GM12892 (cell line): ENCODE measurements at regions not wholly inside any gene's neighbourhood (a gene's known extent, or its start where the extent isn't known, plus 50 kb on each side); places are given as distances from the start of the nearest gene placed in this dataset.
A peak's percentile ranks its signal among the peaks of the same experiment; 100 is the strongest.
"Not testable (repeated sequence)": the region's sequence is repeated elsewhere in the genome, so short reads cannot be mapped to it uniquely, and the experiment has no call there.

Experiments
- DNase-seq: peaks from one replicate; pipeline ENCODE4 v3.0.0; 2011; ENCODE audit not compliant: insufficient read length
- FAIRE-seq: peaks from 2 replicates; lab custom pipeline; 2011; peaks lifted over from hg19 to GRCh38; lab: Jason Lieb, UNC
- POLR2A ChIP-seq: IDR thresholded peaks from 2 replicates; pipeline ENCODE4 v1.6.1; 2011; ENCODE audit warnings: low read depth, low read length, control low read depth
- POLR2AphosphoS5 ChIP-seq: IDR thresholded peaks from 2 replicates; pipeline ENCODE4 v1.6.1; 2011; ENCODE audit warnings: low read depth, low read length, control low read depth
- TAF1 ChIP-seq: IDR thresholded peaks from 2 replicates; pipeline ENCODE4 v1.6.1; 2011; ENCODE audit warnings: low read depth, mild to moderate bottlenecking, control low read depth, low read length, borderline replicate concordance

DNA sequence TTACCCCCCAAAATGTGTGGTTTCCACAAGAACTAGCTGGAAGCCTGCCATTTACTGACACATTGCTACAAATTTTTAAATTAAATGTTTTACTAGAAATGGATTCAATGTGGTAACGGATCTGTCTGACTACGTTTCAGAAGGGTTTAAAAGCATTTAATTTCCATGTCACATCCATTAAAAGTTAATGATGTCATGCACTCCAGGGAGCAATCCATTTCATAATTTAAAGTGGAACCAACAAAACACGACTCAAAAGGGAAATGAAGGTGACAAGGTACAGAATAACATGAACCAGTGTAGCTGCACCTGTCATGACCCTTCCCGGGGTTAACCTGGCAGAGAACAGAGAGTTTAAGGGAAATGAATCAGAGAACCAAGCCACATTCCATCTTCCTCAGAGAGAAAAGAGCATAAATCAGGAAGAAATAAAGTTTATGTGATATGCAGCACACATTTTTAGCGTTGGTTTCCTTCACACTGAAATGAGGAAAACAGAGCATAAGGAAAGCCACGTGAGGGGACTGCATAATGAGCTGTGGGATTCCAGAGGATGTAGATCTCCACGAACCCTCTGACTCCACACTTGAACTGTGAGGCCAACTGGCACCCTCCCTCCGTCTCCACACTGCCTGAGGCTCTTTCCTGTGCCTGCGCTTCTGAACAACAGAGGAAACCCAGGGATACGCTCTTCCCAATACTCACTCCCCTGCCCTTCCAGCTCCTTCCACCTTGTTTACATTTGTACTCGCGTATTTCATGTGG is 170.3 kb upstream of the AHI1 start:
- no peak for FAIRE-seq
- no peak for TF ChIP-seq POLR2AphosphoS5
- no peak for TF ChIP-seq TAF1
- TF ChIP-seq POLR2A = no peak
- no peak for DNase-seq

DNA sequence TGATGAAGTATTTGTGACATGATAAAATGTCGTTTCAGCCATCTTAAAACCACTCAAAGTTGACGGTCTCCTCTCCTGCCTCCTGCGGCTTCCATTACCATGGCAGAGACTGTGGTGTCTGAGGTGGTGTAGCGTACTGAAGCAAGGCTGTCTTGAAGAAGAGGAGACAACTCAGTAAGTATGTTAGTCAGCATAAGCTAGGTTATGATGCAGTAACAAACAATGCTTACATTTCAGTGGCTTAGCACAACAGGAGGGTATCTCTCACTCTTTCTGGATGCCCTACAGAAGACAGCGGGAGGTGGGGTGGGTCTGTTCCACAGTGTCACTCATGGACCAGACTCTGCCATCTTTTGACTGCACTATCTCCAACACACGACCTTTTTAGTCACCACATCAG is 174.7 kb upstream of the AHI1 start:
- DNase-seq (no peak), FAIRE-seq (no peak)
- no peak for TF ChIP-seq TAF1
- TF ChIP-seq POLR2AphosphoS5 = no peak
- no peak for TF ChIP-seq POLR2A

DNA sequence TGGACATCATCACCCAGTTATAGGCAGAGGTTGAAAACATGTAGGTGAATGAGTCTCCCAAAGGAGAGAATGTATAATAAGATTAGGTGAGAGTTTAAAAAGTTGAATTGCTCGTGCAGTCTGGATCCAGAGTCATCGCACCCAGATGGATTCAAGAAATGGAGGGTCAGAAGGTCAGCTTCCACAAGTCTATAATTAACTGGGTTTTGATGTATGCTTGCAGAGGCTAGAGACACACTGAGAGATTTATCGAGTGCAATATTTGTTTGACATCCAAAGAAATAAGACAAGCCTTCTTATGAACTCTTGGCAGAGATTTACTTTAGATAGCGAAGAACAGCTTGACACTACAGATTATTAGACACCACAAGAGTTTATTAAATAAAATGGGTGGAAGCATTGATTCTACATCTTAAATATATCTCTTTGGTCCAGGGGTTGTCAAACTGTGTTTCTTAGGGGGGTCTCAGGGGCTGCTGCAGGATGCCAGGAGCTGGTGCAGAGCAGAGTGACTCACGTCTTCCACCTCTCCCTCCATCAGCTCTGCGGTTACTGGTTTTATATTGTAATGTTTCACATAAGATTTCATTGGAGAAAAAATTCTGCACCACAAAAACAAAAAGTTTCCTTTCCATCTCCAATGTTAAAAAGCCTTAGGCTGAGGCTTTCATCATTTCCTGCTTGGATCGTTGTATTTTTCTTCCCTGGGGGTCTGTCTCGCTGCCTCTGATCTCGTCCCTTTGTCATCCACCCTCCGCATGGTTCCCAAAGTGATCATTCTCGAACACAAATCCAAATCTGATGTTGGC is 176.2 kb upstream of the AHI1 start:
- TF ChIP-seq TAF1 (no peak), POLR2AphosphoS5 (no peak), POLR2A (no peak)
- no peak for DNase-seq
- FAIRE-seq = no peak

DNA sequence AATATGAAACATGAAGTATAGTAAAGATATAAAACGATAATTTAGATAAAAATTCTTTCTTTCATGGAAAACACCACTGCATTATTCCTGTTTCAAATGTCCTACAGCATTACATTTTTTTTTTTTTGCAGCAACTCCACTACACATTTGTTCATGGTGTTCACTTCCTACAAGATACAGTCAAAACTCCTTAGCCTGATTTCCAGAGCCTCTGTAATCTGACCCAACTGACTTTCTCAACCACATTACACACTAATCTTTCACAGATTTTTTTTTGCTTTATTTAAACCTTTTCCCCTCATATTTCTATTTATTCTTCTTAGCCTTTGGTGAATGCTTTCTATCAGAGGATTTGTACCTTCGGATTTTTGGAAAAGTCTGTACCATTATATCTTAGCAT is 176.5 kb upstream of the PDE7B start:
- FAIRE-seq (no peak), DNase-seq (no peak)
- no peak for TF ChIP-seq POLR2AphosphoS5
- TF ChIP-seq POLR2A = no peak
- TF ChIP-seq TAF1 = no peak

GRCh38 chr6:135675862-135676261 is 175.6 kb upstream of the PDE7B start:
- FAIRE-seq (peak; percentile 81), DNase-seq (no peak)
- no peak for TF ChIP-seq TAF1
- no peak for TF ChIP-seq POLR2A
- no peak for TF ChIP-seq POLR2AphosphoS5

GRCh38 chr6:135680964-135681913 is 170.3 kb upstream of the PDE7B start:
- FAIRE-seq (no peak), DNase-seq (no peak)
- no peak for TF ChIP-seq POLR2AphosphoS5
- no peak for TF ChIP-seq TAF1
- no peak for TF ChIP-seq POLR2A

- DNase-seq (no peak), FAIRE-seq (no peak)
- no peak for TF ChIP-seq POLR2A
Measured at GRCh38 chr6:135686784-135687301, 164.7 kb upstream of the PDE7B start.

- not testable (repeated sequence) for FAIRE-seq, DNase-seq
Measured at GRCh38 chr6:135688476-135688875, 163.0 kb upstream of the PDE7B start.

- no peak for FAIRE-seq
Measured at GRCh38 chr6:135692426-135692825, 159.1 kb upstream of the PDE7B start.

GRCh38 chr6:135693811-135694370 is 157.6 kb upstream of the PDE7B start:
- FAIRE-seq (no peak), DNase-seq (no peak)
- no peak for TF ChIP-seq POLR2A
- no peak for TF ChIP-seq POLR2AphosphoS5
- TF ChIP-seq TAF1 = no peak

More at GRCh38 chr6:135692426-135692825, 159.1 kb upstream of the PDE7B start:
- DNase-seq = no peak
- TF ChIP-seq TAF1 (no peak), POLR2AphosphoS5 (no peak), POLR2A (no peak)

- FAIRE-seq (no peak), DNase-seq (no peak)
- TF ChIP-seq POLR2A = no peak
- TF ChIP-seq TAF1 = no peak
- TF ChIP-seq POLR2AphosphoS5 = no peak
Measured at GRCh38 chr6:135699705-135700104, 151.8 kb upstream of the PDE7B start.
